HG03039 (cell line): ENCODE measurements at regions not wholly inside any gene's neighbourhood (a gene's known extent, or its start where the extent isn't known, plus 50 kb on each side); places are given as distances from the start of the nearest gene placed in this dataset.
"Not testable (repeated sequence)": the region's sequence is repeated elsewhere in the genome, so short reads cannot be mapped to it uniquely, and the experiment has no call there.

ENCODE experiments used
- ATAC-seq: cut with Tn5 transposase; IDR thresholded peaks from one replicate; pipeline ENCODE4 v1.9.1; 2021; ENCODE audit warnings: mild to moderate bottlenecking, moderate library complexity; ENCODE audit not compliant: unreplicated experiment

DNA sequence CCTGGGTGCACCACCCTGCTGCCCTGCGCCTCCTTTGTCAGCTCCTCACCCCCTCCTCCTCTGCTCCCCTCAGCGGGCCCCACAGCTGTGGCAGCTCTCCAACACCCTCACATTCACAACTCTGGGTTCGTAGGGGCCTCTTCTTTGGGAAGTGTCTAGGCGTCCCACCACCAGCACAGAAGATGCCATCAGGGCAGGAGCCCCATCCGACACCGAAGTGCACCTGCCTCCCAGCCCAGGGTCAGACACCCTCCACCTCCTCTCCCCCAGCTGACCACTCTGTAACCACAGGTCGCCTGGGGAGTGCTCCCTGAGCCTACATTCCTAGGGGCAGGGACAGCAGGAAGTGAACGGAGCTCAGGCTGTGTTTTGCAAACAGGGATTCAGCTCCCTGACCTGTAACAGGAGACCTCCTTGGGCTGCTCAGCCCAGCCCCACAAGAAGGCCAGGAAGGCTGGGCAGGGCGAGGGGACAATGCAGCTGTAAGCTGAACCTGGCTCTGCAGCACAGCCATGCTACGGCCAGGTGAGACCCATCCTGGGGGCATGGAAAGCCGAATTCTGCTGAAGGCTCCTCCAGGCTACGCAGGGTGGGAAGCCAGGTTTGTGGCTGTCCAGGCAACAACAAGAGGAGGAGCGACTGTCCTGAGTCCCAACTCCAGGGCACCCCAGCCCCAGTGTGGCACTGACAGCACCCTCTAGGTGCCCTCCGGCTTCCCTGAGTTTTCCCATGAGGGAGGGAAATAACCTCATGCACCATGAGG, 269.0 kb downstream of the GOLGA6L6 start:
- no peak for ATAC-seq

DNA sequence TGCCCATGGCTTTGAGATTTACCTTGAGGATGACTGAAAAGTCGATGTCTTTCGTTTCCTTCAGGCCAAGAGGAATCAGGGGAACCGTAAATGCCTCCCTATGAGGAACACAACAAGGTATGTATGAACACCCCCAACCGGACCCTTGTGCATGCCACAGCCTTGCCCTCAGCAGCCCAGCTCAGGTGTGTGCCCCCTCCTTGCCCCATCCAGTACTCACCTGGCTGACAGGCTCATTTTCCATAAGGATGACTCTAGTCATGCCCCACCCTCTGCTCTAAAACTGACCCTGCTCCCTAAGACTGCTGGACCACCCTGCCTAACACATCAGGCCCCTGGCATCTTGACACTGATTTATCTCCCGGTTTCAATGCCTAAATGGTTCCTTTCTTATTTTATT, 270.0 kb downstream of the GOLGA6L6 start:
- no peak for ATAC-seq

GRCh38 chr15:20269956-20270355, 271.6 kb downstream of the GOLGA6L6 start:
- ATAC-seq = not testable (repeated sequence)

DNA sequence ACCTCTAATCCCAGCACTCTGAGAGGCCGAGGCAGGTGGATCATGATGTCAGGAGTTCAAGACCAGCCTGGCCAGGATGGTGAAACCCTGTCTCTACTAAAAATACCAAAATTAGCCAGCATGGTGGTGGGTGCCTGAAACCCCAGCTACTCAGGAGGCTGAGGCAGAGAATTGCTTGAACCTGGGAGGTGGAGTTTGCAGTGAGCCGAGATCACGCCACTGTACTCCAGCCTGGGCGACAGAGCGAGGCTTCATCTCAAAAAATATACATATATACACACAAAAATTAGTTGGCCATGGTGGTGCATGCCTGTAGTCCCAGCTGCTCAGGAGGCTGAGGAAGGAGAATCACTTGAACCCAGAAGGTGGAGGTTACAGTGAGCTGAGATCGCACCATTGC, 273.6 kb downstream of the GOLGA6L6 start:
- ATAC-seq = not testable (repeated sequence)

GRCh38 chr15:20267051-20267730, 274.4 kb downstream of the GOLGA6L6 start:
- ATAC-seq = not testable (repeated sequence)

- not testable (repeated sequence) for ATAC-seq
Measured at GRCh38 chr15:20265710-20266109, 275.9 kb downstream of the GOLGA6L6 start.

DNA sequence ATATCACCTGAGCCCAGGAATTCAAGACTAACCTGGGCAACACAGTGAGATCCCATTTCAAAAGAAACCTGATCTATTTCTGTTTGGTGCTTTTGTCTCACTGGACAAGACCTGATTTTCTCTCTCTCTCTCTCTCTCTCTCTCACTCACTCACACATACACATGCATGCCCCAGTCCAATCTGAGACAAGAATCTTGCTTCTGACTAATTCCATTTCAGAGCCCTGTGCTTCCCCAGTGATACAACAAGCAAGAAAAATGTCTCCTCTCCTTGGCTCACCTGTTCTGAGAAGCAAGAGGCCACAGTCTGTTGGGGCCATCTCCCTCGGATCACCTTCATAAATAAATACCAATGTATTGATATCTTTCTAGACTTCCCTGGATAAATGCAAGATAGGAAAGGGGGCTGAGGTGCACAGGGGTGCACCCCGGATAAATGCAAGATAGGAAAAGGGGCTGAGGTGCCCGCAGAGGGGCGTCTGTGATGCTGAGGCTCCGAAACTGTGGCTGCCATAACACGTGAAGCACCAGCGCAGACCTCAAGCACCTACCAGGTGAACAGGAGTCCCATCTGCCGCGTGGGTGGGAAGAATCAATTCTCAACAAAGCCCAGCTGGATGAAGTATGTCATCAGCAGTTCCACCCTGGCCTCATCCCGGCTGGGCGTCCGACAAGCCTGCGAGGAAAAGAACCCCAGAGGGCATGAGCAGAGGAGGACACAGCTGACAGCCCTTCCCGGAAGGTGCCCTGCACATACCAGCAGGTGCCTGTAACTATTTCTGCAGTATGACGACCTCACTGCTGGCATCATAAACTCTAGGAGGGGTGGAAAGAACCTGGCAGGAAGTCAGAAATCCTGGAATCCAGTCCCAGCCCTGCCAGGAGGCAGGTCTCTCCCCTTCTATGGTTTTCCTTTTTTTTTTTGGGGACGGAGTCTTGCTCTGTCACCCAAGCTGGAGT, 280.0 kb downstream of the GOLGA6L6 start:
- not testable (repeated sequence) for ATAC-seq

GRCh38 chr15:20260650-20261049, 280.9 kb downstream of the GOLGA6L6 start:
- not testable (repeated sequence) for ATAC-seq

DNA sequence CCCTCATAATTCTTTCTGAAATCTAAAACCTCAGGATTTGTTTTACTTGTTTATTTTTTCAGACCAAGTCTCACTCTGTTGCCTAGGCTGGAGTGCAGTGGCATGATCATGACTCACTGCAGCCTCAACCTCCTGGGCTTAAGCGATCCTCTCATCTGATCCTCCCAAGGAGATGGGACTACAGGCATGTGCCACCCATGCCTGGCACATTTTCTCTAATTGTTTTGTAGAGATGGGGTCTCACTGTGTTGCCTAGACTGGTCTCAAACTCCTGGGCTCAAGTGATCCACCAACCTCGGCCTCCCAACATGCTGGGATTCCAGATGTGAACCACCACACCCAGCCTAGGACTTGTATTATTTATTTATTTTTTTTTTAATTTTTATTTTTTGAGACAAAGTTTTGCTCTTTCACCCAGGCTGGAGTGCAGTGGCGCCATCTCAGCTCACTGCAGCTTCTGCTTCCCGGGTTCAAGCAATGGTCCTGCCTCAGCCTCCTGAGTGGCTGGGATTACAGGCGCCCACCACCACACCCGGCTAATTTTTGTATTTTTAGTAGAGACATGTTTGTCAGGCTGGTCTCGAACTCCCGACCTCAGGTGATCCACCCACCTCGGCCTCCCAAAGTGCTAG, 281.9 kb downstream of the GOLGA6L6 start:
- ATAC-seq = not testable (repeated sequence)

- not testable (repeated sequence) for ATAC-seq
Measured at GRCh38 chr15:20256394-20256793, 285.2 kb downstream of the GOLGA6L6 start.

GRCh38 chr15:20255641-20256040, 286.0 kb downstream of the GOLGA6L6 start:
- not testable (repeated sequence) for ATAC-seq

- not testable (repeated sequence) for ATAC-seq
Measured at GRCh38 chr15:20253047-20253615, 288.5 kb downstream of the GOLGA6L6 start.

GRCh38 chr15:20252040-20252439, 289.6 kb downstream of the GOLGA6L6 start:
- not testable (repeated sequence) for ATAC-seq

DNA sequence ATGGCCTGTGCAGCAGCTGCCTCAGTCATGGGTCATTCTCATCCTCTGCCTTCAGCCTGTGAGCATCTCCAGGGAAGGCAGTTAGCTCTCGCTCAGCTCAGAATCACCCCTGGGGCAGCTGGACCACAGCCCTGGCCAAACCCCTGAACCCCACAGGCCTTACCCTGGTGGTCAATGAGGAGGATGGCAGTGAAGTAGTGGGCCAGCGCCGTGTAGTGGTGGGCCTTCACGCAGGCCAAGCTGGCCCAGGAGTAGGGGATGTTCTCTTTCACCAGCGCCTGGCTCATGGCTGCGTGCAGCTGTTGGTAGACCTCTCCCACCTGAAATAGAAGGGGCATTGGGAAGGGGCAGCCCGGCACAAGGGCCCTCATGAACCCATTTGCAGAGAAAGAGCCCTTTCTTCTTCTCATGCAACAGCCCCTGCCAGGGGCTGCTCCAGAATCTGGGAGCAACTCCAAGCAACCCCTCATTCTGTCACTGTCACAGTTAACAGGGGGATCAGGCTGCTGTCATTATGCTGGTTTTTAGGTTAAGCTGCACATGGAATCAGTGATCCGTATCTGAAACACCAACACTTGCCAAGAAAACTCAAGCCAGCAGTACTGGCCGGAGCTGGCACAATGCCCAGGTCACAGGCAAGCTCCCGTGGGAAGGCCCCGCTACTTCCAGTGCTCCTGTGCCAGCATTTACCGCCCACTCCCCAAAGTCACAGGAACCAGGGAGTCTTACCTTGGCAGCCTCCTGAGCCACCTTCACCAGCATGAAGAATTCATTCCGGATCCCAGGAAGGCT, 290.2 kb downstream of the GOLGA6L6 start:
- not testable (repeated sequence) for ATAC-seq

- ATAC-seq = not testable (repeated sequence)
Measured at GRCh38 chr15:20250206-20250605, 291.4 kb downstream of the GOLGA6L6 start.

- ATAC-seq = not testable (repeated sequence)
Measured at GRCh38 chr15:20249677-20249970, 292.0 kb downstream of the GOLGA6L6 start.

- not testable (repeated sequence) for ATAC-seq
Measured at GRCh38 chr15:20248434-20248833, 293.2 kb downstream of the GOLGA6L6 start.

- not testable (repeated sequence) for ATAC-seq
Measured at GRCh38 chr15:20247137-20247536, 294.5 kb downstream of the GOLGA6L6 start.

DNA sequence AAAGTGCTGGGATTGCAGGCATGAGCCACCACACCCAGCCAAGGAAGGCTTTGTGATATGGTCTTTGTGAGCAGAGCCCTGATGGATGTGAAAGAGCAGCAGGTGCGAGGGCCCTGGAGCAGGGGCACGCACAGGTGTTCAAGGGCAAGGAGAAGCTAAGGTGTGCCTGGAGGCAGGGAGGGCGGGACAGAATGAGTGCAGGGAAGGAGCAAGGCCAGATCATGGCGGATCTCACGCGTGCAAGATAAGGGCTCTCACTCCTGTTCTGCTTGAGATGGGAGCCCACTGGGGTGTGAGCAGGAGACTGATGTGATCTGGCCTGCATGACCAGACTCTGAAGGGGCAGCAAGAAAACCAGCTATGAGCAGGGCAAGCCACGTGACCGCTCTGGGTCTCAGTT, 295.0 kb downstream of the GOLGA6L6 start:
- not testable (repeated sequence) for ATAC-seq

DNA sequence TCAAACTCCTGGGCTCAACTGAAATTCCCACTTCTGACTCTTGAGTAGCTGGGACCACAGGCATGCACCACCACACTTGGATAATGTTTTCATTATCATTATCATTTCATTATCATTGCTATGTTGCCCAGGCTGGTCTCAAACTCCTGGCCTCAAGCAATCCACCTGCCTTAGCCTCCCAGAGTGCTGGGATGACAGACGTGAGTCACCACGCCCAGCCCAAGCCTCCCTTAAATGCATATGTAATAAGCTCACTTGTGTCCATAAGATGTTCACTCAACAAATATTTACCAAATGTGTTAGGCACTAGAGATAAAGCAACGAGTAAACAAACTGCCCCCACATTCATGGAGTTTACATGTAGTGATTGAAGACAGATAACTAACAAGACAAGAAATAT, 295.7 kb downstream of the GOLGA6L6 start:
- not testable (repeated sequence) for ATAC-seq
